H9 (cell line): ENCODE measurements at regions not wholly inside any gene's neighbourhood (a gene's known extent, or its start where the extent isn't known, plus 50 kb on each side); places are given as distances from the start of the nearest gene placed in this dataset.

ENCODE experiments used
- DNase-seq: peaks from one replicate; pipeline ENCODE4 v3.0.0-alpha.2; 2017
- H2AFZ ChIP-seq: one replicate; pipeline ENCODE4 v1.6.1; 2013; ENCODE audit warnings: mild to moderate bottlenecking, low read length, control low read depth, moderate library complexity
- H2AK5ac ChIP-seq: 2 replicates; pipeline ENCODE4 v1.6.1; 2013; ENCODE audit warnings: low read length, control low read depth, mixed read lengths; ENCODE audit not compliant: insufficient read length
- H2BK120ac ChIP-seq: one replicate; pipeline ENCODE4 v1.6.1; 2013; ENCODE audit warnings: low read depth, mild to moderate bottlenecking, low read length, control low read depth, inconsistent platforms; ENCODE audit not compliant: poor library complexity, severe bottlenecking
- H2BK12ac ChIP-seq: 2 replicates; pipeline ENCODE4 v1.6.1; 2013; ENCODE audit warnings: low read length, control low read depth, mixed read lengths, low read depth; ENCODE audit not compliant: insufficient read length
- H2BK15ac ChIP-seq: 2 replicates; pipeline ENCODE4 v1.6.1; 2013; ENCODE audit warnings: low read depth, low read length, control low read depth
- H2BK20ac ChIP-seq: one replicate; pipeline ENCODE4 v1.6.1; 2013; ENCODE audit warnings: low read depth, mild to moderate bottlenecking, low read length, control low read depth, inconsistent platforms; ENCODE audit not compliant: poor library complexity, severe bottlenecking
- H2BK5ac ChIP-seq: 2 replicates; pipeline ENCODE4 v1.6.1; 2013; ENCODE audit warnings: low read length, control low read depth, mixed read lengths; ENCODE audit not compliant: insufficient read length
- H3K14ac ChIP-seq: 2 replicates; pipeline ENCODE4 v1.6.1; 2013; ENCODE audit warnings: low read length, control low read depth; ENCODE audit not compliant: insufficient read depth
- H3K18ac ChIP-seq: 2 replicates; pipeline ENCODE4 v1.6.1; 2013; ENCODE audit warnings: low read depth, mild to moderate bottlenecking, mixed read lengths, low read length, control low read depth; ENCODE audit not compliant: insufficient read length
- H3K23ac ChIP-seq: 2 replicates; pipeline ENCODE4 v1.6.1; 2013; ENCODE audit warnings: low read length, control low read depth, mixed read lengths, low read depth; ENCODE audit not compliant: insufficient read length
- H3K23me2 ChIP-seq: 2 replicates; pipeline ENCODE4 v1.6.1; 2013; ENCODE audit warnings: low read depth, mild to moderate bottlenecking, mixed read lengths, low read length, control low read depth; ENCODE audit not compliant: insufficient read length, poor library complexity, severe bottlenecking
- H3K27ac ChIP-seq: 2 replicates; pipeline ENCODE4 v1.5.1; 2013; ENCODE audit warnings: low read length, control low read depth, mixed read lengths, low read depth; ENCODE audit not compliant: insufficient read length
- H3K27me3 ChIP-seq: 2 replicates; pipeline ENCODE4 v1.6.1; 2013; ENCODE audit warnings: low read length, control low read depth, inconsistent platforms; ENCODE audit not compliant: insufficient read depth
- H3K4ac ChIP-seq: 2 replicates; pipeline ENCODE4 v1.6.1; 2013; ENCODE audit warnings: low read depth, mild to moderate bottlenecking, control low read depth, inconsistent platforms, low read length, moderate library complexity
- H3K4me1 ChIP-seq: 2 replicates; pipeline ENCODE4 v1.6.1; 2013; ENCODE audit warnings: low read length, control low read depth, inconsistent platforms; ENCODE audit not compliant: insufficient read depth
- H3K4me2 ChIP-seq: 2 replicates; pipeline ENCODE4 v1.6.1; 2013; ENCODE audit warnings: low read length, control low read depth, mixed read lengths; ENCODE audit not compliant: insufficient read length, insufficient read depth
- H3K56ac ChIP-seq: 2 replicates; pipeline ENCODE4 v1.6.1; 2013; ENCODE audit warnings: low read depth, mild to moderate bottlenecking, mixed read lengths, low read length, control low read depth; ENCODE audit not compliant: insufficient read length
- H3K79me1 ChIP-seq: 2 replicates; pipeline ENCODE4 v1.6.1; 2013; ENCODE audit warnings: low read depth, mild to moderate bottlenecking, moderate library complexity, low read length, control low read depth, inconsistent platforms; ENCODE audit not compliant: insufficient read depth, poor library complexity, severe bottlenecking
- H3K79me2 ChIP-seq: 2 replicates; pipeline ENCODE4 v1.6.1; 2013; ENCODE audit warnings: low read length, control low read depth, inconsistent platforms; ENCODE audit not compliant: insufficient read depth
- H3K9ac ChIP-seq: 2 replicates; pipeline ENCODE4 v1.6.1; 2013; ENCODE audit warnings: low read length, control low read depth, mixed read lengths; ENCODE audit not compliant: insufficient read length; ENCODE audit errors: extremely low read depth
- H3K9me3 ChIP-seq: one replicate; pipeline ENCODE4 v1.6.1; 2013; ENCODE audit warnings: low read depth, low read length, inconsistent platforms; ENCODE audit not compliant: control insufficient read depth
- H3T11ph ChIP-seq: one replicate; pipeline ENCODE4 v1.6.1; 2013; ENCODE audit warnings: mild to moderate bottlenecking, low read length, control low read depth, inconsistent platforms
- H4K20me1 ChIP-seq: one replicate; pipeline ENCODE4 v1.6.1; 2013; ENCODE audit not compliant: control insufficient read depth, insufficient read length, insufficient read depth
- H4K5ac ChIP-seq: 2 replicates; pipeline ENCODE4 v1.6.1; 2013; ENCODE audit warnings: low read depth, mild to moderate bottlenecking, mixed read lengths, low read length, control low read depth; ENCODE audit not compliant: insufficient read length
- H4K8ac ChIP-seq: replicated peaks from 2 replicates; pipeline ENCODE4 v1.6.1; 2013; ENCODE audit warnings: low read length, control low read depth, mixed read lengths, low read depth; ENCODE audit not compliant: insufficient read length
- H4K91ac ChIP-seq: 2 replicates; pipeline ENCODE4 v1.6.1; 2013; ENCODE audit warnings: low read depth, mild to moderate bottlenecking, moderate library complexity, mixed read lengths, low read length, control low read depth; ENCODE audit not compliant: insufficient read length
- H3K27ac Mint-ChIP-seq, 3 experiments: 2 replicates in 2 of 3; 3 replicates in 1 of 3; pipeline ENCODE4 v1.8.0; 2020 to 2021; ENCODE audit warnings: mixed read lengths in 3 of 3, mild to moderate bottlenecking in 1 of 3, moderate library complexity in 1 of 3
- H3K27me3 Mint-ChIP-seq: 2 replicates; pipeline ENCODE4 v1.8.0; 2021; ENCODE audit warnings: low read depth, mild to moderate bottlenecking, moderate library complexity, mixed read lengths
- H3K36me3 Mint-ChIP-seq, 3 experiments: 2 replicates in 2 of 3; 3 replicates in 1 of 3; pipeline ENCODE4 v1.8.0; 2020 to 2021; ENCODE audit warnings: low read depth in 3 of 3, mixed read lengths in 3 of 3; ENCODE audit not compliant: insufficient read depth in 1 of 3
- H3K4me1 Mint-ChIP-seq, 2 experiments: 2 replicates each; pipeline ENCODE4 v1.8.0; 2020; ENCODE audit warnings: mixed read lengths in 2 of 2
- H3K4me3 Mint-ChIP-seq, 2 experiments: 2 replicates in 1 of 2; 3 replicates in 1 of 2; pipeline ENCODE4 v1.8.0; 2020 to 2021; ENCODE audit warnings: mild to moderate bottlenecking in 2 of 2, mixed read lengths in 2 of 2, moderate library complexity in 1 of 2
- H3K9me3 Mint-ChIP-seq, 2 experiments: 2 replicates in 1 of 2; 3 replicates in 1 of 2; pipeline ENCODE4 v1.8.0; 2020; ENCODE audit warnings: mild to moderate bottlenecking in 2 of 2, mixed read lengths in 2 of 2, moderate library complexity in 1 of 2
- CTCF ChIP-seq: fragments of 200-600 bp; sonication (generic); conservative IDR thresholded peaks from 3 replicates; pipeline ENCODE4 v1.8.0; 2021; ENCODE audit warnings: antibody characterized with exemption, mild to moderate bottlenecking
- WGBS: extraction: QIAGEN DNeasy Blood & Tissue Kit; methylation state at CpG from one replicate; pipeline ENCODE4 v1.1.7; 2013; ENCODE audit warnings: missing lambda C conversion rate, low lambda C conversion rate, mixed read lengths; ENCODE audit not compliant: insufficient read length; ENCODE audit errors: extremely low coverage; 5-methylcytosine and 5-hydroxymethylcytosine counted together

GRCh38 chr16:54699656-54700055, 231.0 kb upstream of the IRX5 start:
- H4K91ac ChIP-seq: no peak overlapping the region
- peaks cover 0 to 3% of the 10 kb centered on the region in 2 experiments; a peak in 1 of 5 replicates for H3K9me3 Mint-ChIP-seq
- H3K23me2 ChIP-seq: no peaks in the 10 kb centered on the region
- no peaks in the 10 kb centered on the region for H3K9me3 ChIP-seq
- no peak overlapping the region for H2BK15ac ChIP-seq
- no peaks in the 10 kb centered on the region for H3K79me1 ChIP-seq
- H2BK120ac ChIP-seq: no peak overlapping the region
- no peaks in the 10 kb centered on the region for H3K27me3 ChIP-seq
- no peaks in the 10 kb centered on the region for H4K20me1 ChIP-seq
- no peak overlapping the region for H3K9ac ChIP-seq
- no peak overlapping the region for H3K56ac ChIP-seq
- H3K18ac ChIP-seq: no peak overlapping the region
- H3K14ac ChIP-seq: no peak overlapping the region
- no peak overlapping the region for H3K27ac Mint-ChIP-seq
- no peak overlapping the region for H3K4me3 Mint-ChIP-seq
- H2AK5ac ChIP-seq: no peak overlapping the region
- no peaks in the 10 kb centered on the region for H3K79me2 ChIP-seq
- no peak overlapping the region for H4K8ac ChIP-seq
- H2BK12ac ChIP-seq: no peak overlapping the region
- no peak overlapping the region for H2AFZ ChIP-seq
- no peaks in the 10 kb centered on the region for H3K4me1 ChIP-seq
- no peak overlapping the region for H3K4ac ChIP-seq
- no peak overlapping the region for H3K4me2 ChIP-seq
- no peak overlapping the region for H2BK5ac ChIP-seq
- no peak for TF ChIP-seq CTCF
- DNase-seq: no peak
- H3K23ac ChIP-seq: no peak overlapping the region
- no peaks in the 10 kb centered on the region for H3K36me3 Mint-ChIP-seq
- H3K27me3 Mint-ChIP-seq: peaks cover 2% of the 10 kb centered on the region; the same call in 1 of the 2 replicates
- no CpG with 5 or more reads among the region's 6 CpGs for WGBS
- H3K27ac ChIP-seq: no peak overlapping the region
- H4K5ac ChIP-seq: no peak overlapping the region
- H3T11ph ChIP-seq: no peak overlapping the region
- H2BK20ac ChIP-seq: no peak overlapping the region
- no peaks in the 10 kb centered on the region for H3K4me1 Mint-ChIP-seq
